Skin epidermis (tissue), 12 donors: ENCODE measurements at regions not wholly inside any gene's neighbourhood (a gene's known extent, or its start where the extent isn't known, plus 50 kb on each side); places are given as distances from the start of the nearest gene placed in this dataset.

Experiments
- H3K27ac ChIP-seq, 21 experiments: fragments of 200-600 bp; sonication (generic) in 11 of 21; one replicate each; pipeline ENCODE4 v1.5.0; 2020; ENCODE audit warnings: mild to moderate bottlenecking in 3 of 21, inconsistent platforms in 2 of 21, moderate library complexity in 2 of 21
- H3K4me3 ChIP-seq, 7 experiments: fragments of 200-600 bp; sonication (generic) in 2 of 7; one replicate each; pipeline ENCODE4 v1.5.0; 2020; ENCODE audit warnings: inconsistent platforms in 2 of 7, mild to moderate bottlenecking in 2 of 7, moderate library complexity in 1 of 7

- no peak overlapping the region for H3K27ac ChIP-seq
- H3K4me3 ChIP-seq: no peak overlapping the region
These were observed 104.3 kb upstream of the TMC3 start for GRCh38 chr15:81478354-81478753.

GRCh38 chr15:81475926-81476325, 101.9 kb upstream of the TMC3 start:
- no peak overlapping the region for H3K4me3 ChIP-seq
- H3K27ac ChIP-seq: no peak overlapping the region

GRCh38 chr15:81475471-81475870, 101.5 kb upstream of the TMC3 start:
- Histone ChIP-seq H3K4me3 (no peak overlapping the region), H3K27ac (no peak overlapping the region)

- no peak overlapping the region for H3K27ac ChIP-seq
- H3K4me3 ChIP-seq: no peak overlapping the region
These were observed 99.9 kb upstream of the TMC3 start for GRCh38 chr15:81473946-81474345.

- H3K4me3 ChIP-seq: no peak overlapping the region
- H3K27ac ChIP-seq: no peak overlapping the region
These were observed 99.2 kb upstream of the TMC3 start for GRCh38 chr15:81473177-81473576.

GRCh38 chr15:81471151-81471550, 97.1 kb upstream of the TMC3 start:
- H3K4me3 ChIP-seq: no peak overlapping the region
- no peak overlapping the region for H3K27ac ChIP-seq

- Histone ChIP-seq H3K4me3 (no peak overlapping the region), H3K27ac (no peak overlapping the region)
These were observed 95.1 kb upstream of the TMC3 start for GRCh38 chr15:81469154-81469553.

GRCh38 chr15:81466741-81467140, 92.7 kb upstream of the TMC3 start:
- no peak overlapping the region for H3K27ac ChIP-seq
- H3K4me3 ChIP-seq: no peak overlapping the region

- H3K4me3 ChIP-seq: no peak overlapping the region
- H3K27ac ChIP-seq: no peak overlapping the region
These were observed 80.0 kb upstream of the TMC3 start for GRCh38 chr15:81454024-81454423.

- no peak overlapping the region for H3K27ac ChIP-seq
- no peak overlapping the region for H3K4me3 ChIP-seq
These were observed 76.7 kb upstream of the TMC3 start for GRCh38 chr15:81450721-81451120.

GRCh38 chr15:81449836-81450474, 75.9 kb upstream of the TMC3 start:
- Histone ChIP-seq H3K4me3 (no peak overlapping the region), H3K27ac (no peak overlapping the region)

GRCh38 chr15:81443040-81443820, 69.2 kb upstream of the TMC3 start:
- Histone ChIP-seq H3K4me3 (no peak overlapping the region), H3K27ac (no peak overlapping the region)

GRCh38 chr15:81442454-81442853, 68.4 kb upstream of the TMC3 start:
- H3K4me3 ChIP-seq: no peak overlapping the region
- no peak overlapping the region for H3K27ac ChIP-seq

GRCh38 chr15:81434851-81435250, 60.8 kb upstream of the TMC3 start:
- no peak overlapping the region for H3K4me3 ChIP-seq
- H3K27ac ChIP-seq: no peak overlapping the region

- no peak overlapping the region for H3K4me3 ChIP-seq
- no peak overlapping the region for H3K27ac ChIP-seq
These were observed 59.4 kb upstream of the TMC3 start for GRCh38 chr15:81433462-81433861.

GRCh38 chr15:81432179-81432578, 58.2 kb upstream of the TMC3 start:
- Histone ChIP-seq H3K4me3 (no peak overlapping the region), H3K27ac (no peak overlapping the region)

- Histone ChIP-seq H3K27ac (no peak overlapping the region), H3K4me3 (no peak overlapping the region)
These were observed 53.2 kb upstream of the TMC3 start for GRCh38 chr15:81427176-81427575.

GRCh38 chr15:81425905-81426304, 51.9 kb upstream of the TMC3 start:
- Histone ChIP-seq H3K4me3 (no peak overlapping the region), H3K27ac (no peak overlapping the region)
